ENCODE measurements at regions not wholly inside any gene's neighbourhood (a gene's known extent, or its start where the extent isn't known, plus 50 kb on each side); places are given as distances from the start of the nearest gene placed in this dataset.

DNA sequence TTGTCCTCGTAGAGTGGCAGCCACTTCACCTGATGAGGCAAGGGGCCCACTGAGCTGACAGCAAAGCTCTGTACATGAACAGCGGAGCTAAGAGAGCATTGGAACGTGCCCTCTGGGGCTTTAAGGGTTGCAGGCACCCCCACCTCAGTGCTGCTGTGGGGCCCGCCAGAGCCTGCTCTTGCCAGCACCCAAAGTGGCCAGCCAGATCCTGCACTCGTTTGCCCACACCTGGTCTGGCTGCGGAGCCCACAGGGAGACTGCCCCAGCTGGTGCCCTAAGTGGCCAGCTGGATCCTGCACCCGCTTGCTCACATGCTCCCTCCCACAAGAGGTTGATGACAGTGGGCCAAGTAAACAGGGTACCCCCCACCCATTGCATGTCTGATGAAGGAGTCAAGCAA is 783.4 kb upstream of the MIR17HG start:
- TF ChIP-seq, protein P1, sequence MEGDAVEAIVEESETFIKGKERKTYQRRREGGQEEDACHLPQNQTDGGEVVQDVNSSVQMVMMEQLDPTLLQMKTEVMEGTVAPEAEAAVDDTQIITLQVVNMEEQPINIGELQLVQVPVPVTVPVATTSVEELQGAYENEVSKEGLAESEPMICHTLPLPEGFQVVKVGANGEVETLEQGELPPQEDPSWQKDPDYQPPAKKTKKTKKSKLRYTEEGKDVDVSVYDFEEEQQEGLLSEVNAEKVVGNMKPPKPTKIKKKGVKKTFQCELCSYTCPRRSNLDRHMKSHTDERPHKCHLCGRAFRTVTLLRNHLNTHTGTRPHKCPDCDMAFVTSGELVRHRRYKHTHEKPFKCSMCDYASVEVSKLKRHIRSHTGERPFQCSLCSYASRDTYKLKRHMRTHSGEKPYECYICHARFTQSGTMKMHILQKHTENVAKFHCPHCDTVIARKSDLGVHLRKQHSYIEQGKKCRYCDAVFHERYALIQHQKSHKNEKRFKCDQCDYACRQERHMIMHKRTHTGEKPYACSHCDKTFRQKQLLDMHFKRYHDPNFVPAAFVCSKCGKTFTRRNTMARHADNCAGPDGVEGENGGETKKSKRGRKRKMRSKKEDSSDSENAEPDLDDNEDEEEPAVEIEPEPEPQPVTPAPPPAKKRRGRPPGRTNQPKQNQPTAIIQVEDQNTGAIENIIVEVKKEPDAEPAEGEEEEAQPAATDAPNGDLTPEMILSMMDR (conservative IDR thresholded peaks at IDR 0.05; ENCODE audit: low read depth in 2 of 2), result no peak
- no peak for TF ChIP-seq EZH2phosphoT487 (IDR thresholded peaks at IDR 0.05; ENCODE audit: unreplicated experiment)
- TF ChIP-seq EZH2 (IDR thresholded peaks at IDR 0.05; ENCODE audit: low read depth, unreplicated experiment), result no peak
- no peak for TF ChIP-seq POLR2AphosphoS5 (IDR thresholded peaks at IDR 0.05; ENCODE audit: low read depth)
- no peak for TF ChIP-seq JUNB (IDR thresholded peaks at IDR 0.05; ENCODE audit: unreplicated experiment)
- no peak for TF ChIP-seq NANOG (IDR thresholded peaks at IDR 0.05; ENCODE audit: borderline replicate concordance)

Data from GM23338 (cell line).